Activated CD4-positive, alpha-beta T cell treated with anti-CD3 and anti-CD28 coated beads, Interleukin-2, amount 50 U/mL, for 4 hours (primary cell): ENCODE measurements at regions not wholly inside any gene's neighbourhood (a gene's known extent, or its start where the extent isn't known, plus 50 kb on each side); places are given as distances from the start of the nearest gene placed in this dataset.
"Not testable (repeated sequence)": the region's sequence is repeated elsewhere in the genome, so short reads cannot be mapped to it uniquely, and the experiment has no call there.

Experiments used
- DNase-seq, 2 experiments: peaks; one replicate each; pipeline ENCODE4 v3.0.0-alpha.2; 2020

- DNase-seq, result not testable (repeated sequence)
Observed at GRCh38 chrX:134045372-134045771, 60.0 kb upstream of the GPC3 start.

GRCh38 chrX:134067107-134067506, 81.7 kb upstream of the GPC3 start:
- not testable (repeated sequence) for DNase-seq

- DNase-seq, result not testable (repeated sequence)
Observed at GRCh38 chrX:134071899-134072298, 86.5 kb upstream of the GPC3 start.

GRCh38 chrX:134073341-134073740, 87.9 kb upstream of the GPC3 start:
- no peak for DNase-seq

GRCh38 chrX:134074151-134074550, 88.8 kb upstream of the GPC3 start:
- DNase-seq, result no peak

GRCh38 chrX:134075894-134076718, 90.7 kb upstream of the GPC3 start:
- DNase-seq, result no peak

GRCh38 chrX:134095366-134095765, 110.0 kb upstream of the GPC3 start:
- DNase-seq, result no peak

- no peak for DNase-seq
Observed at GRCh38 chrX:134101636-134102035, 116.2 kb upstream of the GPC3 start.

GRCh38 chrX:134115270-134115669, 121.7 kb upstream of the CCDC160 start:
- no peak for DNase-seq

- no peak for DNase-seq
Observed at GRCh38 chrX:134137341-134137740, 99.6 kb upstream of the CCDC160 start.

GRCh38 chrX:134139090-134139489, 97.9 kb upstream of the CCDC160 start:
- no peak for DNase-seq

GRCh38 chrX:134144231-134144630, 92.8 kb upstream of the CCDC160 start:
- DNase-seq, result no peak

GRCh38 chrX:134146493-134146892, 90.5 kb upstream of the CCDC160 start:
- DNase-seq, result no peak

GRCh38 chrX:134148172-134148692, 88.8 kb upstream of the CCDC160 start:
- no peak for DNase-seq

- DNase-seq, result no peak
Observed at GRCh38 chrX:134158821-134159512, 78.0 kb upstream of the CCDC160 start.

- DNase-seq, result no peak
Observed at GRCh38 chrX:134161162-134161561, 75.8 kb upstream of the CCDC160 start.

GRCh38 chrX:134162032-134162431, 75.0 kb upstream of the CCDC160 start:
- no peak for DNase-seq

- DNase-seq, result no peak
Observed at GRCh38 chrX:134163836-134164235, 73.1 kb upstream of the CCDC160 start.

- no peak for DNase-seq
Observed at GRCh38 chrX:134167591-134168203, 69.3 kb upstream of the CCDC160 start.

- peak; percentile 23 to 32 for DNase-seq
Observed at GRCh38 chrX:134171661-134172587, 65.1 kb upstream of the CCDC160 start.

GRCh38 chrX:134172588-134173259, 64.3 kb upstream of the CCDC160 start:
- peak; percentile 39 to 40 for DNase-seq
